Coronary artery (tissue), 2 donors: ENCODE measurements at regions not wholly inside any gene's neighbourhood (a gene's known extent, or its start where the extent isn't known, plus 50 kb on each side); places are given as distances from the start of the nearest gene placed in this dataset.

Experiments
- DNase-seq: peaks from one replicate; pipeline ENCODE4 v3.0.0-alpha.2; 2017; ENCODE audit warnings: low spot score
- H3K27ac ChIP-seq, 2 donors: fragments of 200-600 bp; sonication (generic); one replicate each; pipeline ENCODE4 v1.5.1; 2016 to 2019
- H3K4me3 ChIP-seq: fragments of 200-600 bp; sonication (generic); 2 replicates; pipeline ENCODE4 v1.5.1; 2016; ENCODE audit warnings: mild to moderate bottlenecking, moderate library complexity
- TF ChIP-seq, protein P1 (sequence below): fragments of 200-600 bp; sonication (generic); IDR thresholded peaks from one replicate; pipeline ENCODE4 v1.5.1; 2019; ENCODE audit warnings: antibody characterized with exemption

DNA sequence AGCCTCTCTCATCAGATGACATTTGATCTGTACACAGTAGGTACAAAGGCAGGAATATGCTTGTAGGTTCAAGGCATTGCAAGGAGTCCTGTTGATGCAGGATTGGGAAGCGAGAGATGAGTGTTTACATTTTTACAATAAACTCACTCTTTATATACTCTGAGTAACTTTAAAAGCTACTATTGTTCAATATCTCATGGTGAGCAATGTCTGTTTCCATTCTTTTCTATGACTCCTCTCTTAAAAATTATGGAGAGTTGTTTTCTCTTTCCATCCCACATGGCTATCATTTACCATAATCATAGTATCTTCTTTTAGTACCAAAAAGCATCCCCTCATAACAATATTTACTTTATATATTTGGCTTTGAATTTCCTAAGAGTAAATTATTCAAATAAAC lies 314.0 kb upstream of the CDIN1 start:
- TF ChIP-seq, protein P1, sequence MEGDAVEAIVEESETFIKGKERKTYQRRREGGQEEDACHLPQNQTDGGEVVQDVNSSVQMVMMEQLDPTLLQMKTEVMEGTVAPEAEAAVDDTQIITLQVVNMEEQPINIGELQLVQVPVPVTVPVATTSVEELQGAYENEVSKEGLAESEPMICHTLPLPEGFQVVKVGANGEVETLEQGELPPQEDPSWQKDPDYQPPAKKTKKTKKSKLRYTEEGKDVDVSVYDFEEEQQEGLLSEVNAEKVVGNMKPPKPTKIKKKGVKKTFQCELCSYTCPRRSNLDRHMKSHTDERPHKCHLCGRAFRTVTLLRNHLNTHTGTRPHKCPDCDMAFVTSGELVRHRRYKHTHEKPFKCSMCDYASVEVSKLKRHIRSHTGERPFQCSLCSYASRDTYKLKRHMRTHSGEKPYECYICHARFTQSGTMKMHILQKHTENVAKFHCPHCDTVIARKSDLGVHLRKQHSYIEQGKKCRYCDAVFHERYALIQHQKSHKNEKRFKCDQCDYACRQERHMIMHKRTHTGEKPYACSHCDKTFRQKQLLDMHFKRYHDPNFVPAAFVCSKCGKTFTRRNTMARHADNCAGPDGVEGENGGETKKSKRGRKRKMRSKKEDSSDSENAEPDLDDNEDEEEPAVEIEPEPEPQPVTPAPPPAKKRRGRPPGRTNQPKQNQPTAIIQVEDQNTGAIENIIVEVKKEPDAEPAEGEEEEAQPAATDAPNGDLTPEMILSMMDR, result no peak
- DNase-seq, result no peak
- Histone ChIP-seq H3K27ac (no peak overlapping the region), H3K4me3 (no peak overlapping the region)

DNA sequence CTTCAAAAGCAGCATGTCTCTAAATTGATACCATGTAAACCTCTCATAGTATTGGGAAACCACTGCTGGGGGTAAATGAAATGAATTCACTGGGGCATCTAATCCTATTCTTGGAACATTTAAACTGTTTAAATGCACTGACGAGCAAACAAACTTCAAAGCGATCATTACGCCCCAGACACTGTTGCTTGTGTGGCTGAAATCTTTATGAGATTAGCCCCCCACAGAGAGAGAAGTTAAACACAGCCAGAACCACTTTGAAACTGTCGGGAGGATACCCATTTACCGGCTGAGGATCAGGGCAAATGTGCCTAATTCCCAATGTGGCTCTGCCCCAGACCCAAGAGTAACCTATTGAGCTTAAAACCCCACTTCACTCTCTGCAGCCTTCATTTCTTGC lies 308.4 kb upstream of the CDIN1 start:
- TF ChIP-seq, protein P1, result no peak
- Histone ChIP-seq H3K27ac (no peak overlapping the region), H3K4me3 (no peak overlapping the region)
- no peak for DNase-seq

DNA sequence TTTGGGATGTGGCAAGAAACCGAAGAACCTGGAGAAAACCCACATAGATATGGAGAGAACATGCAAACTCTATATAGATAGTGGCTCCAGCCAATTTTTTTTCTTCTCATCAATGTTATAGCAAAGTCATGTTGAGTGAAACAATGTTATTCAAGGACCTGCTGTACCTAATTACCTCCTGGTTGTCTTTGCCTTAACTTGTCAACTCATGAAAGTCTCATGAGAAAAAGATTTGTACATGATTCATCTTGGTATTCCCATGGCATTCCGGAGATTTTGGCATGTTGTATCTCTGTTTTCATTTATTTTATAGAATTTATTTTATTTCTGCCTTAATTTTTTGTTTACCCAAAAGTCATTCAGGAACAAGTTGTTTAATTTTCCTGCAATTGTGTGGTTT lies 303.8 kb upstream of the CDIN1 start:
- H3K27ac ChIP-seq, result no peak overlapping the region
- TF ChIP-seq, protein P1, result no peak
- no peak for DNase-seq
- H3K4me3 ChIP-seq, result no peak overlapping the region

DNA sequence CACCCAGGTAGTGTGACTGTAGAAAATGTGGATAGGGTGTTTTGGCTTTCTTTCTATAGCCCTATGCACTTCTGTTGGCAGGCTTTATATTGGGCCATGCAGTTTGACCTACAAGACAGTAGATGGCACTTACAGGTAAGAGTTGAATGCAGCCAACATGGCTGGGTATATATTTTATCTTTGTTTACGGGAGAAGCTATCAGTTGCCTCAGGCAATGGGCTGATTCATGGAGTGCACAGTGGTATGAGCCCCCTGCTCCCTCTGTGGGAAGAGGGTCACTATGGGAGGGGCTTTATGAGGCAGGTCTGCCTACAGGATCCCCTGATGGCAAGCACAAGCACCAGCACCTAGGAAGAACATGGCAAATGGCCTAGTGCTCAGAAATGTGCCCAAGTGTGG lies 301.2 kb upstream of the CDIN1 start:
- Histone ChIP-seq H3K27ac (no peak overlapping the region), H3K4me3 (no peak overlapping the region)
- DNase-seq, result no peak
- TF ChIP-seq, protein P1, result no peak

DNA sequence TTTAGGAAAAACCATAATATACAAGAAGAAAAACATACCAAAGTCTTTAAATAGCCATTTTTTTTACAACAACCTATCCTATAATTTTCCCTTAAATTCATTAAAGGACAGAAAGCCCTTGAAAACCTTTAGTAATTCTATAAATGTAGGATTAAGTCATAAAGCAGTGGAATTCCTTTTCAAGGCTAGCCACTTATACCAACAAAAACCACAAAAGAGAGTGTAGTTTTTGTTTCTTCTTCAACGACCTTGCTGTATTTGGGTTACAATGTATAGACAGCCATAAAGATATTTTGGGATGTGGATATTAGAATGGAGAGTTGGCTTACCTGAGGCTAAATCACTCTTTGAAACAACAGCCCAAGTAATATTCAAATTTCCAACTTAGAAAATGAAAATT lies 296.6 kb upstream of the CDIN1 start:
- TF ChIP-seq, protein P1, result no peak
- H3K27ac ChIP-seq, result no peak overlapping the region
- no peak for DNase-seq
- no peak overlapping the region for H3K4me3 ChIP-seq

DNA sequence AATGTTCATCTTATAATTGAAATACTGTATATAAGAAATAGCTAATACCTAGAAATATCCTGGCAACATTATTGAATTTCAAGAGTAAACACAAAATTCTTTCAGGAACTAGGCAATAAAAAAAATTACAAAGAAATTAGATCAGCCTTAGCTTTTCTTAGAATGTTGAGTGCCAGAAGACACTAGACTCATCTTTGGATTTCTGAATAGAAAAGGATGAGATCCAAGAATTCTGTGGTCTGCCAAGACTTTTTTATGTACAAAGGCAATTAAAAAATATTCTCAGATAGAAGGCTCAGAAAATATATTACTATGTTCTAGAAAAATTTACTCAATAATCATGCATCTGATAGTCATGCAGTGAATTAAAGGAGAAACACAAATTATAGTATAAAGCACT lies 294.5 kb upstream of the CDIN1 start:
- Histone ChIP-seq H3K27ac (no peak overlapping the region), H3K4me3 (no peak overlapping the region)
- TF ChIP-seq, protein P1, result no peak
- DNase-seq, result no peak

DNA sequence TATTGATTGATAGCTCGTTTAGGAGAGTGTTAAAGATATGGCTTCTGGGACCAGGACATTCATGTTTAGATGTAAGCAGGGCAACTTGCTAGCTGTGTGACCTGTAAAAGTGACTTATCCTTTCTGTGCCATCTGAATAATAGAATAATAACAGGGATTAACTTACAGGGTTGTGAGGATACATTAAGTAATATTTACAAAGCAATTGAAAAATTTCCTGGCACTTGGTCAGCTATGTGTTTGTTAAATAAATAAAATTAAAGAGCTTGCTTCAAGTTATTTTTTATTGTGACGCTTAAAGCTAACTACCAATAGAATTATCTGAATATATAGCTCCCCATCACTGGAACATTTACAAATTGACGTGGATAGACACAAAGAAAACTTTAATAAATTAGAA lies 287.9 kb upstream of the CDIN1 start:
- no peak for DNase-seq
- Histone ChIP-seq H3K27ac (no peak overlapping the region), H3K4me3 (no peak overlapping the region)
- TF ChIP-seq, protein P1, result no peak
